ENCODE measurements at regions not wholly inside any gene's neighbourhood (a gene's known extent, or its start where the extent isn't known, plus 50 kb on each side); places are given as distances from the start of the nearest gene placed in this dataset.
"Not testable (repeated sequence)": the region's sequence is repeated elsewhere in the genome, so short reads cannot be mapped to it uniquely, and the experiment has no call there.

DNA sequence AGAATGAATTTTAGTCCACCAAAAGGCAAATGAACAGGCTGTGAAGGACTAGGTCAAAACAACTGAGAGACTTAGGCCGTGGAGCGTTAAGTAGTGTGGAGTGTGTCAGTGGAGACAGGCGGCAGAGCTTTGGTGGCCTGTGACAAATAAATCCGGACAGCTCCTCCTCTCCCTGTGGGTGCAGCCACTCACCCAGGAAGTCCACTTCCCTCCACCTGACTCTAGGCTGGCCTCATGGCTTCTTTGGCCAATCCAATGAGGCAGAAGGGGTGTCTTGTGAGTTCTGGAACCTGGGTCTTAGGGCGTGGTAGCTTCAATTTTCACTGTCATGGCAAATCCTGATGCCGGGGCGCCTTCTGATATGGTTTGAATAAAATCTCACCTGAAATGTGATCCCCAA lies 180.9 kb upstream of the C14orf180 start:
- DNase-seq (ENCODE audit: low read depth in 2 of 2): no peak

GRCh38 chr14:104399432-104400155 lies 180.0 kb upstream of the C14orf180 start:
- DNase-seq (ENCODE audit: low read depth in 2 of 2): no peak

DNA sequence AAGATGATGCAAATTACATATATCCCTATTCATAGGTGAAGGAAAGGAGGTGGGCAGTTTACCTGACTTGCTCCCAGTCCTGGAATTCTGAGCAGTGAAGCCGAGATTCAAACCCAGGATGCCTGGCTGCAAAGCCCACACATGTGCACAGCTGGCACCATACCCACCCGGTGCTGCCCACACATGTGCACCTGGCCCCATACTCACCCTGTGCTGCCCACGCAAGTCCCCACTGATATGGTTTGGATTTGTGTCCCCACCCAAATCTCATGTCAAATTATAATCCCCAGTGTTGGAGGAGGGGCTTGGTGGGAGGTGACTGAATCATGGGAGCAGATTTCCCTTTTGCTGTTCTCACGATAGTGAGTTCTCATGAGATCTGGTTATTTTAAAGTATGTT lies 179.2 kb upstream of the C14orf180 start:
- no peak for DNase-seq (ENCODE audit: low read depth in 2 of 2)

GRCh38 chr14:104401785-104402184 lies 177.8 kb upstream of the C14orf180 start:
- DNase-seq (ENCODE audit: low read depth in 2 of 2): no peak

DNA sequence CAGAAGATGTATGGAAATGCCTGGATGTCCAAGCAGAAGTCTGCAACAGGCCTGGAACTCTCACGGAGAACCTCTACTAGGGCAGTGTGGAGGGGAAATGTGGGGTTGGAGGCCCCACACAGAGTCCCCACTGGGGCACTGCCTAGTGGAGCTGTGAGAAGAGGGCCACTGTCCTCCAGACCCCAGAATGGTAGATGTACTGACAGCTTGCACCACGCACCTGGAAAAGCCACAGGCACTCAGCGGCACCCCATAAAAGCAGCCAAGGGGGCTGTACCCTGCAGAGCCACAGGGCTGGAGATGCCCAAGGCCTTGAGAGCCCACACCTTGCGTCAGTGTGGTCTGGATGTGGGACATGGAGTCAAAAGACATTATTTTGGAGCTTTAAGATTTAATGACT lies 177.3 kb upstream of the C14orf180 start:
- DNase-seq (ENCODE audit: low read depth in 2 of 2): not testable (repeated sequence)

- DNase-seq (ENCODE audit: low read depth in 2 of 2): no peak
Observed at GRCh38 chr14:104403421-104404220, 175.9 kb upstream of the C14orf180 start.

- DNase-seq (ENCODE audit: low read depth in 2 of 2): no peak
Observed at GRCh38 chr14:104404922-104405321, 174.6 kb upstream of the C14orf180 start.

GRCh38 chr14:104405360-104406226 lies 174.0 kb upstream of the C14orf180 start:
- no peak for DNase-seq (ENCODE audit: low read depth in 2 of 2)

GRCh38 chr14:104406831-104407230 lies 172.7 kb upstream of the C14orf180 start:
- no peak for DNase-seq (ENCODE audit: low read depth in 2 of 2)

- DNase-seq (ENCODE audit: low read depth in 2 of 2): no peak
Observed at GRCh38 chr14:104416383-104416782, 163.2 kb upstream of the C14orf180 start.

DNA sequence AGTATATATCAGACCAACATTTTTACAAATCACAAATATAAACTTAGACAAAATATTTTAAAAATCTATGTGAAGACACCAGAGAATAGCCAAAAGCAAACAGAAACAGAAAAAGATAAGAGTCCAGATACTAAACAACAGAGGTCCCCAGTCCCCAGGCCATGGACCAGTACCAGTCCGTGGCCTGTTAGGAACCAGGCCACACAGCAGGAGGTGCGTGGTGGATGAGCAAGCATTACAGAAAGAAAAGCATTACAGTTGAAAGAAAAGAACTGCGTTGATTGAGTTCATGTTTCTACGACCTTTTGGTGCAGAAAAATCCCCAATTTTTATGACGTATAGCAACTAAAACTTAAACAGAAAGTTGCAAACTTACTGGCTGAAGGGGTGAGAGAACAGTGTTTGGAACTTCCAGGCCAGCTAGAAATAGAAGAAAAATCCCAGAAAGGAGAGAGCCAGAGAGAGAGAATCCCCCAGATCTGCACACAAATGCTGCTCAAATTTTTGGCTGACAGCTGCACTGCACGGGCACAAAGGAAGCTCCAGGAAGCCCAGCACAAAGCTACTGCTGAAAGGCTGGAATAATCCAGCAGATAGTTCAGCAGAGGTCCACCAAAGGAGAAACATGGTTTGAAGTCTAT lies 159.6 kb upstream of the C14orf180 start:
- no peak for DNase-seq (ENCODE audit: low read depth in 2 of 2)

- DNase-seq (ENCODE audit: low read depth in 2 of 2): not testable (repeated sequence)
Observed at GRCh38 chr14:104420523-104420922, 159.0 kb upstream of the C14orf180 start.

DNA sequence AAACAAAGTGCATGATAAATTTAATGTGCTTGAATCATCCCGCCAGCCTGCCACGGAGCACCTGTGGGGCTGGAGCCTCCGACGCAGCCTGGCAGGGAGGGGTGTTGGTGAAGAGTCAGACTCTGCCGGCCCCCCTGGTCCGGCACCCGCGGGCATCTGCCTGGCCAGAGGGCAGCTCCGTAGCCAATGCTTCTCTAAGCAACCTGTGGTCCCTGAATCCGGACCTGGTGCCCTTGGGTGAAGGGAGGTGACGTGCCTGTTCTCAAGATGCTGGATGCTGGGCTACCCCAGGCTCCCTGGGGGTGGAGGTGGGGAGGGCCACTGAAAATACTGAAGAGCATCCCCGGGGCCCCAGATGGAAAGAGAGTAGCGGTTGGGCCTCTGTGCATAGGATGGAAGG lies 158.6 kb upstream of the C14orf180 start:
- no peak for DNase-seq (ENCODE audit: low read depth in 2 of 2)

DNA sequence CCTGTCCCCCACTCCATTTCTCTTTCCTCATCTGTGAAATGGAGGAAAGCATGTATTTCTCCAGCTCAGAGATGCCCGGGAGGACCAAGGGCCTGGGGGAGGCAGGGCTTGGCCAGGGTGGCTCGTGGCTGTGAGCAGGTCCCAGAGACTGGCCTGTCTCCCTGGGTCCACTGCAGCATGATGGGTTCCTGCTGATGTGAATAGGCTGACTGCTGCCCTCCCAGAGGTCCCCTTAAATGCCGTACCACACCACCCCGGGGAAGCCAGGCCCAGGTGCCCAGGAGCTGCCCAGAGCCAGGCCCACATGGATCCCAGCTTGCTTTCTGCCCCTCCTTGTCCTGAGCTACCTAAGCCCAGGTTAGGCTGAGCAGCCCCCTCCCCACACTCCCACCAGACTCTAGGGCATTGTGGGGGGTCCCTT lies 158.2 kb upstream of the C14orf180 start:
- no peak for DNase-seq (ENCODE audit: low read depth in 2 of 2)

DNA sequence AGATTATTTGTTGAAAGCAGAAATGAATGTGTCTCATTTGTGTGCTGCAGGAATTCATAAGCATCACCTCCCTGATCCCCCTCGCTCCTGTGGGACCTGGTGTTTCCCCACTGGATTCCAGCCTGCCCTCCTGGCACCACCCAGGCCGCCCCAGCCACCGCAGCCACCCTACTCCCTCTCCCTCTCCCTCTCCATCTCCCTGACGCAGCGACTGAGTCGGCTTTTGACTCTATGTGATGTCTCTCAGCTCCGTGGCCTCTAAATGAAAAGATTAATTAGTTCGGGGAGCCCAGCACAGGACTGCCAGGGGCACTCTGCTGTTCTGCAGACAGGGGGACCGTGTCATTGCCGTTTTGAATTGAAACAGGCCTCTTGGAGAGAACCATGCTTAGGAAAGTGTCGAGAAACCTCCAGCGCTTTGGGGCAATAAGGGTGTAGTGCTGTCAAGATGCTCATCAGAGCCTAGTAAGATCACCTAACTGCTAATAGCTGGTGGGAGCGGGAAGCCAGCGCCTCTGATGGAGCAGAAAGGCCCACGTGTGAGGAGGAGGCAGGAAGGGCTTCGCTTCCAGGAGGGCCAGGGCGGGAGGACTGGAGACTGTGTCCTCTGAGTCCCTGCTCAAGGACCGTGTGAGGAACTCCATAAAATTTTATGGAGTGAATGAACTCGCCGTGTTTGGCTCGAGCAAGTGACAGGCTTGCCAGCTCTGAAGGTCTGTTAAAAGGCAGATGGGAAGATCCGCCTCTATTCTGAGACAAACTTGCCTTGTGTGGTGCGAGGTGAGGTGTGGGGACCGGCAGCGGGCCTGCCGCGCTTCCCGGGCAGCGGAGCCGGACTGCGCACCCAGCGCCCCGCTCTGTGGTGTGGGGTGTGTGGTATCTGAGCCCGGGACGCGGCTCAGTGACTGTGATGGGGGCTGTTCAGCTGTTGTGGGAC lies 157.4 kb upstream of the C14orf180 start:
- DNase-seq (ENCODE audit: low read depth in 2 of 2): no peak

- no peak for DNase-seq (ENCODE audit: low read depth in 2 of 2)
Observed at GRCh38 chr14:104422837-104423681, 156.5 kb upstream of the C14orf180 start.

GRCh38 chr14:104423701-104424405 lies 155.7 kb upstream of the C14orf180 start:
- no peak for DNase-seq (ENCODE audit: low read depth in 2 of 2)

- DNase-seq (ENCODE audit: low read depth in 2 of 2): no peak
Observed at GRCh38 chr14:104424406-104425072, 155.0 kb upstream of the C14orf180 start.

Measured in stimulated activated CD8-positive, alpha-beta memory T cell treated with anti-CD3 and anti-CD28 coated beads, Interleukin-7, amount 100 ng/mL, for 4 hours (primary cell).